ENCODE measurements at regions not wholly inside any gene's neighbourhood (a gene's known extent, or its start where the extent isn't known, plus 50 kb on each side); places are given as distances from the start of the nearest gene placed in this dataset.
"Not testable (repeated sequence)": the region's sequence is repeated elsewhere in the genome, so short reads cannot be mapped to it uniquely, and the experiment has no call there.

- no peak overlapping the region for H3K4me3 ChIP-seq (ENCODE audit: low read length)
- H3K4me1 ChIP-seq (ENCODE audit: control insufficient read depth, insufficient read depth, low read length), result no peaks in the 10 kb centered on the region
- H3K9ac ChIP-seq (ENCODE audit: low read length), result no peak overlapping the region
- H3K27ac ChIP-seq (ENCODE audit: low read depth, low read length), result no peak overlapping the region
- no peaks in the 10 kb centered on the region for H3K36me3 ChIP-seq (ENCODE audit: control insufficient read depth, insufficient read depth, low read length)
- H3K27me3 ChIP-seq (ENCODE audit: control insufficient read depth, insufficient read depth, low read length), result no peaks in the 10 kb centered on the region
Observed at GRCh38 chr6:139518556-139519091, 144.2 kb upstream of the CITED2 start.

- not testable (repeated sequence) for H3K36me3 ChIP-seq (ENCODE audit: control insufficient read depth, insufficient read depth, low read length); H3K4me1 ChIP-seq (ENCODE audit: control insufficient read depth, insufficient read depth, low read length); H3K9ac ChIP-seq (ENCODE audit: low read length); H3K27me3 ChIP-seq (ENCODE audit: control insufficient read depth, insufficient read depth, low read length); H3K27ac ChIP-seq (ENCODE audit: low read depth, low read length); H3K4me3 ChIP-seq (ENCODE audit: low read length)
Observed at GRCh38 chr6:139517998-139518555, 143.6 kb upstream of the CITED2 start.

GRCh38 chr6:139515511-139515910 is 141.1 kb upstream of the CITED2 start:
- Histone ChIP-seq H3K9ac (ENCODE audit: low read length) (no peak overlapping the region), H3K36me3 (ENCODE audit: control insufficient read depth, insufficient read depth, low read length) (no peaks in the 10 kb centered on the region), H3K4me3 (ENCODE audit: low read length) (no peak overlapping the region), H3K4me1 (ENCODE audit: control insufficient read depth, insufficient read depth, low read length) (peaks cover under 1% of the 10 kb centered on the region), H3K27ac (ENCODE audit: low read depth, low read length) (no peak overlapping the region), H3K27me3 (ENCODE audit: control insufficient read depth, insufficient read depth, low read length) (no peaks in the 10 kb centered on the region)

- no peak overlapping the region for H3K4me3 ChIP-seq (ENCODE audit: low read length)
- H3K27me3 ChIP-seq (ENCODE audit: control insufficient read depth, insufficient read depth, low read length), result no peaks in the 10 kb centered on the region
- no peaks in the 10 kb centered on the region for H3K36me3 ChIP-seq (ENCODE audit: control insufficient read depth, insufficient read depth, low read length)
- H3K4me1 ChIP-seq (ENCODE audit: control insufficient read depth, insufficient read depth, low read length), result peaks cover 3% of the 10 kb centered on the region
- no peak overlapping the region for H3K9ac ChIP-seq (ENCODE audit: low read length)
- H3K27ac ChIP-seq (ENCODE audit: low read depth, low read length), result no peak overlapping the region
Observed at GRCh38 chr6:139514819-139515218, 140.4 kb upstream of the CITED2 start.

GRCh38 chr6:139510040-139510790 is 135.8 kb upstream of the CITED2 start:
- no peak overlapping the region for H3K9ac ChIP-seq (ENCODE audit: low read length)
- H3K27me3 ChIP-seq (ENCODE audit: control insufficient read depth, insufficient read depth, low read length), result no peaks in the 10 kb centered on the region
- H3K4me1 ChIP-seq (ENCODE audit: control insufficient read depth, insufficient read depth, low read length), result peaks cover 3% of the 10 kb centered on the region
- no peak overlapping the region for H3K4me3 ChIP-seq (ENCODE audit: low read length)
- no peaks in the 10 kb centered on the region for H3K36me3 ChIP-seq (ENCODE audit: control insufficient read depth, insufficient read depth, low read length)
- no peak overlapping the region for H3K27ac ChIP-seq (ENCODE audit: low read depth, low read length)

GRCh38 chr6:139509167-139509566 is 134.7 kb upstream of the CITED2 start:
- Histone ChIP-seq H3K4me3 (ENCODE audit: low read length) (no peak overlapping the region), H3K27me3 (ENCODE audit: control insufficient read depth, insufficient read depth, low read length) (no peaks in the 10 kb centered on the region), H3K27ac (ENCODE audit: low read depth, low read length) (no peak overlapping the region), H3K9ac (ENCODE audit: low read length) (no peak overlapping the region), H3K4me1 (ENCODE audit: control insufficient read depth, insufficient read depth, low read length) (peaks cover 3% of the 10 kb centered on the region), H3K36me3 (ENCODE audit: control insufficient read depth, insufficient read depth, low read length) (no peaks in the 10 kb centered on the region)

- peaks cover 3% of the 10 kb centered on the region for H3K4me1 ChIP-seq (ENCODE audit: control insufficient read depth, insufficient read depth, low read length)
- no peak overlapping the region for H3K27ac ChIP-seq (ENCODE audit: low read depth, low read length)
- H3K4me3 ChIP-seq (ENCODE audit: low read length), result no peak overlapping the region
- H3K36me3 ChIP-seq (ENCODE audit: control insufficient read depth, insufficient read depth, low read length), result no peaks in the 10 kb centered on the region
- no peaks in the 10 kb centered on the region for H3K27me3 ChIP-seq (ENCODE audit: control insufficient read depth, insufficient read depth, low read length)
- H3K9ac ChIP-seq (ENCODE audit: low read length), result no peak overlapping the region
Observed at GRCh38 chr6:139508576-139508975, 134.1 kb upstream of the CITED2 start.

GRCh38 chr6:139508023-139508422 is 133.6 kb upstream of the CITED2 start:
- H3K27me3 ChIP-seq (ENCODE audit: control insufficient read depth, insufficient read depth, low read length), result no peaks in the 10 kb centered on the region
- H3K4me3 ChIP-seq (ENCODE audit: low read length), result no peak overlapping the region
- no peaks in the 10 kb centered on the region for H3K36me3 ChIP-seq (ENCODE audit: control insufficient read depth, insufficient read depth, low read length)
- H3K27ac ChIP-seq (ENCODE audit: low read depth, low read length), result no peak overlapping the region
- peaks cover 3% of the 10 kb centered on the region for H3K4me1 ChIP-seq (ENCODE audit: control insufficient read depth, insufficient read depth, low read length)
- H3K9ac ChIP-seq (ENCODE audit: low read length), result no peak overlapping the region

GRCh38 chr6:139500977-139501376 is 126.5 kb upstream of the CITED2 start:
- Histone ChIP-seq H3K9ac (ENCODE audit: low read length) (no peak overlapping the region), H3K36me3 (ENCODE audit: control insufficient read depth, insufficient read depth, low read length) (no peaks in the 10 kb centered on the region), H3K27ac (ENCODE audit: low read depth, low read length) (no peak overlapping the region), H3K4me1 (ENCODE audit: control insufficient read depth, insufficient read depth, low read length) (no peaks in the 10 kb centered on the region), H3K27me3 (ENCODE audit: control insufficient read depth, insufficient read depth, low read length) (no peaks in the 10 kb centered on the region), H3K4me3 (ENCODE audit: low read length) (no peak overlapping the region)

GRCh38 chr6:139498715-139499114 is 124.3 kb upstream of the CITED2 start:
- Histone ChIP-seq H3K36me3 (ENCODE audit: control insufficient read depth, insufficient read depth, low read length) (no peaks in the 10 kb centered on the region), H3K4me1 (ENCODE audit: control insufficient read depth, insufficient read depth, low read length) (no peaks in the 10 kb centered on the region), H3K9ac (ENCODE audit: low read length) (no peak overlapping the region), H3K4me3 (ENCODE audit: low read length) (no peak overlapping the region), H3K27ac (ENCODE audit: low read depth, low read length) (no peak overlapping the region), H3K27me3 (ENCODE audit: control insufficient read depth, insufficient read depth, low read length) (no peaks in the 10 kb centered on the region)

GRCh38 chr6:139497345-139497961 is 123.0 kb upstream of the CITED2 start:
- Histone ChIP-seq H3K36me3 (ENCODE audit: control insufficient read depth, insufficient read depth, low read length) (no peaks in the 10 kb centered on the region), H3K27ac (ENCODE audit: low read depth, low read length) (no peak overlapping the region), H3K4me3 (ENCODE audit: low read length) (no peak overlapping the region), H3K27me3 (ENCODE audit: control insufficient read depth, insufficient read depth, low read length) (no peaks in the 10 kb centered on the region), H3K4me1 (ENCODE audit: control insufficient read depth, insufficient read depth, low read length) (no peaks in the 10 kb centered on the region), H3K9ac (ENCODE audit: low read length) (no peak overlapping the region)

- no peak overlapping the region for H3K27ac ChIP-seq (ENCODE audit: low read depth, low read length)
- no peak overlapping the region for H3K9ac ChIP-seq (ENCODE audit: low read length)
- no peaks in the 10 kb centered on the region for H3K27me3 ChIP-seq (ENCODE audit: control insufficient read depth, insufficient read depth, low read length)
- no peaks in the 10 kb centered on the region for H3K36me3 ChIP-seq (ENCODE audit: control insufficient read depth, insufficient read depth, low read length)
- no peak overlapping the region for H3K4me3 ChIP-seq (ENCODE audit: low read length)
- H3K4me1 ChIP-seq (ENCODE audit: control insufficient read depth, insufficient read depth, low read length), result no peaks in the 10 kb centered on the region
Observed at GRCh38 chr6:139496654-139497344, 122.4 kb upstream of the CITED2 start.

All from rectal smooth muscle tissue (tissue), 1 donor.